ENCODE measurements at regions not wholly inside any gene's neighbourhood (a gene's known extent, or its start where the extent isn't known, plus 50 kb on each side); places are given as distances from the start of the nearest gene placed in this dataset.

GRCh38 chr5:92980491-92980890 lies 600.5 kb downstream of the NR2F1-AS1 start:
- dilution Hi-C loops (cut with MboI; ENCODE audit: extremely low pct_ligation_motif_present, low sequenced_read_pairs) = no loop called here
- CTCF ChIA-PET = no interaction called here
- Histone ChIP-seq H3K9me1 (replicated peaks; ENCODE audit: control insufficient read depth, extremely low read depth, insufficient read depth, low read length) (no peaks in the 10 kb centered on the region), H4K20me1 (replicated peaks; ENCODE audit: control insufficient read depth, extremely low read depth, insufficient read depth, low read length) (no peaks in the 10 kb centered on the region), H3K9me3 (replicated peaks; ENCODE audit: control insufficient read depth, insufficient read depth, low read length) (no peaks in the 10 kb centered on the region), H3K36me3 (ENCODE audit: control insufficient read depth in 2 of 2, extremely low read depth in 1 of 2, insufficient read depth in 2 of 2, low read length in 2 of 2) (no peaks in the 10 kb centered on the region), H2AFZ (ENCODE audit: low read depth, low read length) (no peak overlapping the region), H3K4me3 (replicated peaks in 1 of 3; ENCODE audit: insufficient read depth in 1 of 3, low read depth in 1 of 3, low read length in 3 of 3) (no peak overlapping the region), H3K9ac (replicated peaks; ENCODE audit: extremely low read depth, insufficient read depth, low read length) (no peak overlapping the region), H3K27ac (ENCODE audit: insufficient read depth, low read depth, low read length) (no peak overlapping the region), H3K27me3 (ENCODE audit: control insufficient read depth in 2 of 2, insufficient read depth in 2 of 2, low read length in 2 of 2) (no peaks in the 10 kb centered on the region), H3K4me2 (ENCODE audit: insufficient read depth, low read length) (no peak overlapping the region), H3K79me2 (ENCODE audit: control insufficient read depth, insufficient read depth, low read length) (no peaks in the 10 kb centered on the region), H3K4me1 (ENCODE audit: control insufficient read depth, extremely low read depth, insufficient read depth, low read length) (no peaks in the 10 kb centered on the region)
- no peak for TF ChIP-seq GATA2 (IDR thresholded peaks at IDR 0.05; ENCODE audit: insufficient read depth, insufficient read length, low read depth, low read length)
- TF ChIP-seq POLR2AphosphoS5 (IDR thresholded peaks at IDR 0.05; ENCODE audit: insufficient read depth, low read depth, low read length) = no peak
- no peak for TF ChIP-seq FOS (IDR thresholded peaks at IDR 0.05; ENCODE audit: borderline replicate concordance, insufficient read depth, low read length)
- no TSS peak for BruUV-seq (replicated peaks)
- intact Hi-C loops (cut with micrococcal nuclease) = no loop called here
- FAIRE-seq = no peak
- POLR2A ChIA-PET = no interaction called here
- DNase-seq (ENCODE audit: low read depth, low spot score) = no peak

GRCh38 chr5:92979716-92980115 lies 601.3 kb downstream of the NR2F1-AS1 start:
- Histone ChIP-seq H3K4me3 (replicated peaks in 1 of 3; ENCODE audit: insufficient read depth in 1 of 3, low read depth in 1 of 3, low read length in 3 of 3) (no peak overlapping the region), H3K79me2 (ENCODE audit: control insufficient read depth, insufficient read depth, low read length) (no peaks in the 10 kb centered on the region), H3K4me2 (ENCODE audit: insufficient read depth, low read length) (no peak overlapping the region), H4K20me1 (replicated peaks; ENCODE audit: control insufficient read depth, extremely low read depth, insufficient read depth, low read length) (no peaks in the 10 kb centered on the region), H3K9me3 (replicated peaks; ENCODE audit: control insufficient read depth, insufficient read depth, low read length) (no peaks in the 10 kb centered on the region), H3K9me1 (replicated peaks; ENCODE audit: control insufficient read depth, extremely low read depth, insufficient read depth, low read length) (no peaks in the 10 kb centered on the region), H3K4me1 (ENCODE audit: control insufficient read depth, extremely low read depth, insufficient read depth, low read length) (no peaks in the 10 kb centered on the region), H2AFZ (ENCODE audit: low read depth, low read length) (no peak overlapping the region), H3K36me3 (ENCODE audit: control insufficient read depth in 2 of 2, extremely low read depth in 1 of 2, insufficient read depth in 2 of 2, low read length in 2 of 2) (no peaks in the 10 kb centered on the region), H3K27me3 (ENCODE audit: control insufficient read depth in 2 of 2, insufficient read depth in 2 of 2, low read length in 2 of 2) (no peaks in the 10 kb centered on the region), H3K9ac (replicated peaks; ENCODE audit: extremely low read depth, insufficient read depth, low read length) (no peak overlapping the region), H3K27ac (ENCODE audit: insufficient read depth, low read depth, low read length) (no peak overlapping the region)
- dilution Hi-C loops (cut with MboI; ENCODE audit: extremely low pct_ligation_motif_present, low sequenced_read_pairs) = no loop called here
- ChIA-PET POLR2A (no interaction called here), CTCF (no interaction called here)
- intact Hi-C loops (cut with micrococcal nuclease) = no loop called here
- TF ChIP-seq EZH2 (IDR thresholded peaks at IDR 0.05; ENCODE audit: borderline replicate concordance, low read depth, low read length, severe bottlenecking) (no peak), GATA2 (IDR thresholded peaks at IDR 0.05; ENCODE audit: insufficient read depth, insufficient read length, low read depth, low read length) (no peak), CTCF (IDR thresholded peaks at IDR 0.05; ENCODE audit: extremely low read depth in 1 of 2, insufficient read depth in 1 of 2, low read depth in 1 of 2, low read length in 2 of 2) (no peak), FOS (IDR thresholded peaks at IDR 0.05; ENCODE audit: borderline replicate concordance, insufficient read depth, low read length) (no peak), POLR2A (IDR thresholded peaks at IDR 0.05; ENCODE audit: low read depth, low read length) (no peak), JUN (IDR thresholded peaks at IDR 0.05; ENCODE audit: borderline replicate concordance, insufficient read depth, insufficient read length, low read depth) (no peak), MAX (IDR thresholded peaks at IDR 0.05; ENCODE audit: insufficient read depth, insufficient read length) (no peak), POLR2AphosphoS5 (IDR thresholded peaks at IDR 0.05; ENCODE audit: insufficient read depth, low read depth, low read length) (no peak), MYC (IDR thresholded peaks at IDR 0.05; ENCODE audit: low read depth, low read length) (no peak)
- FAIRE-seq = no peak
- DNase-seq (ENCODE audit: low read depth, low spot score) = no peak
- no TSS peak for BruUV-seq (replicated peaks)

Data from endothelial cell of umbilical vein (primary cell).